Activated CD4-positive, alpha-beta T cell treated with anti-CD3 and anti-CD28 coated beads, Interleukin-2, Interleukin-6, amounts not matched to agents 100 ng/mL and 50 ng/mL, durations not matched to agents 16 hours and 8 hours (primary cell): ENCODE measurements at regions not wholly inside any gene's neighbourhood (a gene's known extent, or its start where the extent isn't known, plus 50 kb on each side); places are given as distances from the start of the nearest gene placed in this dataset.

ENCODE experiments used
- DNase-seq: peaks from one replicate; pipeline ENCODE4 v3.0.0-alpha.2; 2020

- no peak for DNase-seq
Observed at GRCh38 chr18:60984510-60984909, 348.7 kb upstream of the CDH20 start.

GRCh38 chr18:60987963-60988362, 345.3 kb upstream of the CDH20 start:
- DNase-seq = no peak

GRCh38 chr18:60996326-60996725, 336.9 kb upstream of the CDH20 start:
- no peak for DNase-seq

- no peak for DNase-seq
Observed at GRCh38 chr18:60996822-60997221, 336.4 kb upstream of the CDH20 start.

- DNase-seq = no peak
Observed at GRCh38 chr18:61001138-61001537, 332.1 kb upstream of the CDH20 start.

GRCh38 chr18:61006687-61007224, 326.5 kb upstream of the CDH20 start:
- DNase-seq = no peak

- DNase-seq = no peak
Observed at GRCh38 chr18:61019338-61020301, 313.6 kb upstream of the CDH20 start.

- DNase-seq = no peak
Observed at GRCh38 chr18:61025596-61025995, 307.6 kb upstream of the CDH20 start.

GRCh38 chr18:61031626-61032025, 301.6 kb upstream of the CDH20 start:
- DNase-seq = no peak

GRCh38 chr18:61034580-61034979, 298.6 kb upstream of the CDH20 start:
- no peak for DNase-seq

- no peak for DNase-seq
Observed at GRCh38 chr18:61039251-61039650, 294.0 kb upstream of the CDH20 start.

- DNase-seq = no peak
Observed at GRCh38 chr18:61047794-61048193, 285.4 kb upstream of the CDH20 start.

- no peak for DNase-seq
Observed at GRCh38 chr18:61057443-61057842, 275.8 kb upstream of the CDH20 start.

- no peak for DNase-seq
Observed at GRCh38 chr18:61062258-61062657, 271.0 kb upstream of the CDH20 start.

GRCh38 chr18:61064911-61065310, 268.3 kb upstream of the CDH20 start:
- DNase-seq = no peak

GRCh38 chr18:61076986-61077385, 256.2 kb upstream of the CDH20 start:
- DNase-seq = no peak

GRCh38 chr18:61079714-61080113, 253.5 kb upstream of the CDH20 start:
- no peak for DNase-seq

GRCh38 chr18:61080954-61081528, 252.2 kb upstream of the CDH20 start:
- no peak for DNase-seq

- no peak for DNase-seq
Observed at GRCh38 chr18:61082976-61083630, 250.1 kb upstream of the CDH20 start.

GRCh38 chr18:61085036-61085435, 248.2 kb upstream of the CDH20 start:
- DNase-seq = no peak

GRCh38 chr18:61085761-61086160, 247.5 kb upstream of the CDH20 start:
- no peak for DNase-seq

GRCh38 chr18:61086657-61087056, 246.6 kb upstream of the CDH20 start:
- no peak for DNase-seq

- DNase-seq = no peak
Observed at GRCh38 chr18:61091379-61091778, 241.9 kb upstream of the CDH20 start.

- DNase-seq = no peak
Observed at GRCh38 chr18:61093965-61094364, 239.3 kb upstream of the CDH20 start.
